GM11168 (cell line): ENCODE measurements at regions not wholly inside any gene's neighbourhood (a gene's known extent, or its start where the extent isn't known, plus 50 kb on each side); places are given as distances from the start of the nearest gene placed in this dataset.
"Not testable (repeated sequence)": the region's sequence is repeated elsewhere in the genome, so short reads cannot be mapped to it uniquely, and the experiment has no call there.

ENCODE experiments used
- in situ Hi-C: fragments of 300-500 bp; cut with MboI; formaldehyde crosslinking; loops from one replicate; pipeline ENCODE4 v1.12.0; 2022; ENCODE audit warnings: low sequenced_read_pairs; ENCODE audit not compliant: unreplicated experiment

DNA sequence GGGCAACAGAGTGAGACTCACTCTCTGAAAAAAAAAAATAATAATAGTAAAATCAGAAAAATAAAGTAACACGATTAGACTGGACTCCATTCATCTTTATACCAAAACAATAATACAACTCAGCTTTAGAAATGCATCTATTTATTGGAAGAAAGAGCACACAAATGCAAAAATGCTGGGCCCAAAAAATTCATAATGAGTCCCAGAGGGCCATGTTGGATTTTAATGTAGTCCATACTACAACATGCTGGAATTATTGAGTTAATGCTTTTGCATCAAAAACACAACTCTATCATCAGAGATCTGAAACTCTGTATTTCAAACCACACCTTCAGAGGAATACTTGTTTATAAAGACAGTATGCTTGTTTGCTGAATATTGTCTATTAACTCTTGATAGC lies 1614.7 kb downstream of the STIM2 start:
- in situ Hi-C loops = no loop called here

DNA sequence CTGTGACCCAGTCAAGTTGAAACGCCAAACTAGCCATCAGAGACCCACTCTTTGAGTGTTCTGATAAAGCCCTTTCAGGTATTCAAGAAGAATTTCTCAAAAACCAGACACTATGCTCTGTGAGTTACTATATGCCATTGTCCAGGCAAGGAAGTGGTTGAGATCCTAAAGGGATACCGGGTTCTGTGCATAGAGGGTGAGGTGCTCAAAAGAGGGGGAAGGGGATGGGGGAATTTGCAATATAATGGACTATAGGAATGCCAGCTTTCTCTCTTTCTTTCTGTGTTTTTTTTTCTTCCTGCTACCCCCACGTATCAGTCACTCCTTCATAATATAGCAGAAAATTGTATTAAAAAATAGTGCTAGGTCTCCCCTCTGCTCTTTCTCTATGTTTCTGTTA lies 1619.0 kb downstream of the STIM2 start:
- in situ Hi-C loops = no loop called here

DNA sequence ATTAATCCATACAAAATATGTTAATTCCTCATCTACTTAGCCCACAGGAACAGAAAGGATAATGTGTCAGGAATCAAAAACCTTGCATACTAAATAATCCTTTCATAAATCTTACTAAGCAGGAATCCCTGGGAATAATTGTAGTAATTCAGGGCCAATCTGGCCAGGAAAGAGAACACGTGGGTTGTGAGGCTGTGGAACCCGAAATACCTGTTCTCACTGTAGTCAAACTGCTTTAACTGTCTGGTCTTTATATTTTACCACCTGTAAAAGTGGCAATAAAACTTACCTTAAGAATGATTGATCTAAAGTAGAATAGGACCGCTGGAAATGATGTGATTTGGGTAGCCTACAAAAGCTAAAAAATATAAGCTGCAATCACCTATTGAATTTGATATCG lies 1620.9 kb downstream of the STIM2 start:
- in situ Hi-C loops = no loop called here

DNA sequence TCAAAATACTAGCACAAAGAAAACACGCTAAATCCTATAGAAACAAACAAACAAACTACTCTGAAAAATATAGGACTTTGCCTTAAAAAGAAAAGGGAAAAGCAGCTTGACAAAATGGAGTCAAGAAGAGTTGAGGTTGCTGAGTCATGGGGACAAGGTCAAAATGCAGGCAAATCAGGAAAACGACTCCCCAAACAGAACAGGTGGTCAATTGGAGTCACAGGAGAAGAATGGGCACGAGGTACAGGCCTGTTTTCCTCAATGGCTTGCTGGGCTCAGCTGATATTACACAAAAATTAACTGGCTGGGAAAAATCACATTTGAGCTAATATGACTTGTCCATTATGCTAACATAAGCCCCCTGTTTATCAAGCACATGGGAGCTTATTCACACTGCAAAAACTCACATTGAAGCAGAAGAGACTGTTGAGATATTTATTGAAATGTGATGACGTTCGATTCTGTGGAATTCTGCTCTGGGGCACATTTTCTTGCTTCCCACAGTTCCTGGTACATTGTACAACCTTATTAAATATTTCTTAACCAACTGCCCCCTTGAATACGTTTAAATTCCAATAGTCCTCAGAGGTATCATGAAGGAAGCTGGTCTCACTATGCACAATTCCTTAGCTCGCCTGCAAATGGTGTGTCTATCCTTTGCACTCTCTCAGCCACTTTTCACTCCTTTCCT lies 1622.1 kb downstream of the STIM2 start:
- in situ Hi-C loops = no loop called here

DNA sequence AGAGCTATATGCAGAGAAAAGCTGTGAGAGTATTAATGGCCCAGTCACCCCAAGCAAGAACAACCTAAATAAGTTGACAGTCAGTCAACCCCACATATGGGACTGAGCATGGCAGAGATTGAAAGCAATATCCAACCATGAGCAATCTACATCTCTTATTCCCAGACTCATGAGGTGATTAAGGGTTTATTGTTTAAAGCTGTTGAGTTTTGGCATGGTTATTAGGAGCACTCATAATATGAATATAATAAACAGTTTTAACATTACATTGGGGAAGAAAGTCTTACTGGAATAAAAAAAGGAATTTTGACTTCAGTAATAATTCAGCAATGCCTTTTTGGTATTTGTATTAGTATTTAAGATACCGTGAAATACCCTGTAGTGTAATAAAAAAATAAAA lies 1627.4 kb downstream of the STIM2 start:
- in situ Hi-C loops = no loop called here

DNA sequence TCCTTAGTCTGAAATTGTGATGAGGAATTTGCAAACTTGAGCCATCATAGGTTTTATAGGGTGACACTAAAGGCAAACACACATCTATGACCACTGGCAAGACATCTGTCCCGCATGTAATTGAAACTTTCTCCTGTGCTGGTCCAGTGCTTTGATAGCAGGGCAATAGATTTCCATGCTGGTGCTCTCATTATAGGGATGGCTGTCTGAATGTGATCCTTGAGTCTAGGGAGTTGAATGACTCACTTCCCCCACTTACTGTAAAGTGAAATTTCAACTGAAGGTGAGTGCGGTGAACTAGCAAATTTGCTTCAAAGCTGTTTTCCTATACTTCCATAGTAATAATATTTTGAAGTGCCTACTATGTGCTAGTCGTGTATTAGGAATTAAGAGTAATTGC lies 1630.0 kb downstream of the STIM2 start:
- in situ Hi-C loops = no loop called here

DNA sequence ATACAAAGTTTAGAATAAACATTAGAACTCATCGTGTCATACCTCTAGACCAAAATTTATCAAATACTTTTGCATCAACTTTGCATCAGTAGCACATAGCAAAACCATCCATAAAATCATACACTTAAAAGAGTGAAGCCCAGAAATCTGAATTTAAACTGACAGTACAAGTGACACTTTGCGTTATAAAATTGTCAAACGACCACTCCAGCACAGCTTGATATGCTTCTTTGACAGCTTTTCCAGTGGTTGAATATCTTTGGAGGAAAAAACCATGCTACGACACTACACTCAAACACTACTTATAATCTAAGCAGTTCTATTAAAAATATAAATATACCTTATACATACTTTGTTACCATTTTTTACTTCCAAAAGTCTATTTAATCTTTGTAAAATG lies 1644.4 kb downstream of the STIM2 start:
- in situ Hi-C loops = no loop called here

DNA sequence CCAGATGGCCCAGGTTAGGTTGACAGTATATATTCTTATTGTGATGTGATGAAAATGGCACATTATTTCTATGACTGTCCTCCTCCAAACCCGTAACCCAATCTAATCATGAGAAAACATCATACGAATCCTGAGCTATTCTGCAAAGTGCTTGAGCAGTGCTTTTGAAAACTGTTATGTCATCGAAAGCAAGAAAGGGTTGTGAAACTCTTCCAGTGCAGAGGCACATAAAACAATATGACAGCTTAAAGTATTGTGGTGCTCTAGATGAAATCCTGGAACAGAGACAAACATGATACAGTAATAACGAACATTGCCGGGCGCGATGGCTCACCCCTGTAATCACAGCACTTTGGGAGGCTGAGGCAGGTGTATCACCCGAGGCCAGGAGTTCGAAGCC lies 1648.0 kb downstream of the STIM2 start:
- in situ Hi-C loops = no loop called here

DNA sequence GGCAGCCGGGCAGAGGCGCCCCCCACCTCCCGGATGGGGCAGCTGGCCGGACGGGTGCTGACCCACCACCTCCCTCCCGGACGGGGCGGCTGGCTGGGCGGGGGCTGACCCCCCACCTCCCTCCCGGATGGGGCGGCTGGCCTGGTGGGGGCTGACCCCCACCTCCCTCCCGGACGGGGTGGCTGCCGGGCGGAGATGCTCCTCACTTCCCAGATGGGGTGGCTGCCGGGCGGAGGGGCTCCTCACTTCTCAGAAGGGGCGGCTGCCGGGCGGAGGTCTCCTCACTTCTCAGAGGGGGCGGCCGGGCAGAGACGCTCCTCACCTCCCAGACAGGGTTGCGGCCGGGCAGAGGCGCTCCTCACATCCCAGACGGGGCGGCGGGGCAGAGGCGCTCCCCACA lies 1654.1 kb downstream of the STIM2 start:
- in situ Hi-C loops = not testable (repeated sequence)

DNA sequence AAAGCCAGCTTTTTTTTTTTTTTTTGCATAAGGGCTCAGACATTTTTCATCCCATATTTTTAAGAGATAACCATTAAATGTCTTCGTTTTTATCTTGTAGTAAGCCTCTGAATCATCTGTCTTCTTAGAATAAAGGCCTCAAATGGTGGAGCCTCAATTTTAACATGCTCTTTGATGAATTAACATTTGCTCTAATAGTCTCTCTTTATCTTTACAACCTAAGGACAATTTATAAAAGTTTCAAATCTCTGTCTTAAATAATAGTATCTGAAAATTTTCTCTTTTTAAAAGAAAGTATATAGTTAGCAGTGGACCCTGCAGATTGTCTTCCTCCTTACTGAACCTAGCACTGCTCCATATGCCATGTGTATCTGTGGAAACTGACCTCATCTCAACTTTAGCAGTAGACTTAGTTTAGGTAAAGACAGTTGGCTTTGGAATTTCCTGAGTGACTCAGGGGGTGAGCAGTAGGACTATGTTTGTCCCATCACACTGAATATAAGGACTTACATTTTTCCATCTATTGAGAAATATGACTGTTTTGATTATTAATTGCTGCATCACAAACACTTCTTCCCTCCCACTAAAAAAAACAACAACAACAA lies 1658.0 kb downstream of the STIM2 start:
- in situ Hi-C loops = no loop called here

DNA sequence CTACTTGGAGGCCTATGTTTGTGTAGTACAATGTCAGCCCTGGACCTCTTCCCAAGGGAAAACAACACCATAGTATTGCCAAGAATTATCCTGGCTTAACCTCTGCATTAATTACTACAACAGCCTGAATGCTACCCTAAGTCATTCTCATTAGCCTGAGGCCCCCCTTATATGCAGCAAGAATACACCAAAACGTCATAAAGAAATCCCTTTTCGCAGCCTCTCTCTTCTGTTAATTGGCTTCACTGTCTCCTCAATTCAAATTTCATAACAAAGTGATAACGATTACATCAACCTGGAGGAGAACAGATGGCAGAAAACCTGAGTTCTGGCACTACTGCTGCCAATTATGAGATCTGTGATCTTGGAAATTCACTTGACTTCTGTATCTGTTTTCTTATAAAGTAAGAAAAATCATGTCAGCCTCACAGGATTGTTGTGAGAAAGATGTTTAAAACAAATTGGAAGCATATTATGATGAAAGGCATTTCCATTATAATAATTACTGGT lies 1663.1 kb downstream of the STIM2 start:
- in situ Hi-C loops = no loop called here

DNA sequence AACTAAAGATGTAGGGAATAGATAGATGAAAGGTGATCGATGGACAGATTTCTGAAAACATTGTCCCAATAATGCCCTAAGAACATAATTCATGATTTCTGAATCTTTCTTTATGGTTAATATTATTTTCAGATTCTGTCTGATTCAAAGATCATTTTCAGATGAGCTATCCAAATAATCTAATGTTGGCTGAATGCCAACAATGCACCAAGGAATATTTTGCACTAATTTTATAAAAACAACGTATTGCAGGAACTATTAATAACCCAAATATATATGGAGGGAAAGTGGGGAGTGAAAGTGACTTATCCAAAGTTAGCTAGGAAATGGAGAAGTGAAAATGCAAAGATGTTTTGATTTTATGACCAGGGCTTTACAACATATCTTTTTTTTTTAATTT lies 1675.5 kb downstream of the STIM2 start:
- in situ Hi-C loops = no loop called here

DNA sequence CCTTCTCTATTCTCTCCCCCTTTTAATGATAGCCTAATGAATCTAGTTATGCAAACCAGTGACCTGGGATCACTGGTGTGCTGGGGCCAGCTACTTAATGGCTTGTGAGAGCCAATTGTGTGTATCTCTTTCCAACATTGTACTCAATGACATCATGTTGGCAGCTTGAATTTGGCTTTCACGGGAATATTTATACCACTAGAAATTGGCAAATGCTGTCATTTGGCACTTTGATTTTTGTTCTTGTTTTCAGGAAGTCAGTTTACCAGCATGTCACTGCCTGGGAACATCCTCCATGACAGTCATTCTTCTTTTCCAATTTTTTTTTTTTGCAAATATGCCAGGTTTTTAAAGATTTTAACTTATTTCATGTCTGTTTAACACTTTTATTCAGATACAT lies 1685.3 kb downstream of the STIM2 start:
- in situ Hi-C loops = no loop called here

DNA sequence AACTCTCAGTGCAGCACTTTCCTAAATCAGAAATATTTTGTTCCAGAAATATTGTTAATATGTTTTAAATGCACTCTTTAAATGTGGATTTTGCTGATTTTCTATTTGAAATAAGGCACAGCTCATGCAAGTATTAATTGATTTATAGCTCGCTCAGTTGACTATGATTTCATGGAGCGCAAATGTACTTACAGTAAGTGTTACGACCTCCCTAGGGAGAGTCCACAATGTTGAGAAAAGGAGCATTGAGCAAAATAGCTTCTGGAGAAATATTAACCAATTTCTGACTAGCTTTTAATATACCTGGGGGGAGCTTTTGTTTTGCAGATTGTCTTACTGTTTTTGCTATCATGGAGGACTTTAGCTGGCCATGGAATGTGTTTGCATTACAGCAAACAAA lies 1687.5 kb downstream of the STIM2 start:
- in situ Hi-C loops = no loop called here

DNA sequence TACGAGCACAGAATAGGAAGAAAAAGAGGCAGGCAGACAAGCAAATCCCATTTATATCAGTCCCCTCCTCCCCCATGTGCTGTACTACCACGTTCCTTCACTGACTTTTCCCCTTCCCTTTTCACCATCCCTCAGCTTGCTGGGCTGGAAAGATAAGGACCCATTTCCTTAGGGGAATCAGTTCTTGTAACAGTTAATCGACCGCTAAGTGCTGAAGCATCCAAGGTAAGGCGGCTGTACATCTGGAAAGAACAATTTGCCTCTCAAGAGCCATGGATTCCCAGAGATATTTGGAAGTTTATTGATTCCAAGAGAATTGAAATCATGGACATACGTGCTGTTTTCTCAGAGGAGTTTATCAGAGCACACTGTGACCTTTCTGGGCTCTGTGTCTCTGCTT lies 1688.0 kb downstream of the STIM2 start:
- in situ Hi-C loops = no loop called here

DNA sequence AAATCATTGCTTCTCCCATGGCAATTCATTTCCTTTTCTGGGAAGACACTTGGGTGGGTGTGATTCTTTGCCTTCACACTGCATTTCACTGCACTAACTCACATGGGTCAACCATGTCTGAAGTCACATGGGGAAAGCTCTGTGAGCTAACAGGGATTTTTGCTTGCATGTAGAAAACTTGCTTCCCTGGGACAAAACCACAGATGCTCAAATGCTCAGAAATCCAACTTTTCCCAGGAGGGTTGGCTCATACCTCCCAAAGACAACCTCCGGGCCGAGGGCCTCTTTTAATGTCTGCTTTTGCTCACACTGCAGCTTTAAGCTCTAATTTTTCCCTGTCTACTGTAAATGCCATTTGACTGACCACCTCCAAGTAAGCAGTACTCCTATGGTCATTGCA lies 1695.2 kb downstream of the STIM2 start:
- in situ Hi-C loops = no loop called here

DNA sequence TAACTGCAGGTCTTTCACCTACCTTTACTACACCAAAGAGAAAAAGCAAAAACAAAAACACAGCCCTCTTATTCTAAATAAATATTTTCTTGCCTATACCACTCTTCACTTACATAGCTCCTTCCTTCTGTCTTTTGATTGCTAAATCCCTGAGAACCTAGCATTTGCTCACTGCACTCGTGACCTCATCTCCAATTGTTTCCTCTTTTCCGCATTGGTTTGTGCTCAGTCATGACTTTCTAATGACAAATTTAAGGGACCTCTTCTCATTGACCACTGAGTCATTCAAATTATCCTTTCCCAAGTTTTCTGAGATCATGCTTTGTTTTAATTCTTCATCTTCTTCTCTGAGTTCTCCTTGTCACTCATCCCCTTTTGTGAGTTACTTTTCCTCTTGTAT lies 1697.1 kb downstream of the STIM2 start:
- in situ Hi-C loops = no loop called here

DNA sequence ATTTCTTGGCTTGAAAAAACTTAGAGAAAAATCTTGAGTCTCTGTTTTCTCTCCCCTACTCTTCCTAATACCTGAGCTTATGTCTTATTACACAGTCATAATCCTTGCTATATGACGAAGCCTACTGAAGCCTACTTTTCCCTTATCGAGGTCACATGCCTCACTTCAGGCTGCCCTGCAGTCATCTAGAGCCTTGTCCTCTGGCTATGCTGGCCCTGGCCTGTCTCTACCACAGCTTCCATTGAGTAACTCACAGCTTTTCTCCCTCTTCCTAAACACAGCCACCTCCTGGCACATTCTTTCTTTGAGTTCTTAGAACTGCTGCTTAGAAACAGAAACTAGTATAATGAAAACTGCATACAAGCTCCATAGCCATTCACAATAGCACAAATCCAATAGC lies 1698.3 kb downstream of the STIM2 start:
- in situ Hi-C loops = no loop called here

DNA sequence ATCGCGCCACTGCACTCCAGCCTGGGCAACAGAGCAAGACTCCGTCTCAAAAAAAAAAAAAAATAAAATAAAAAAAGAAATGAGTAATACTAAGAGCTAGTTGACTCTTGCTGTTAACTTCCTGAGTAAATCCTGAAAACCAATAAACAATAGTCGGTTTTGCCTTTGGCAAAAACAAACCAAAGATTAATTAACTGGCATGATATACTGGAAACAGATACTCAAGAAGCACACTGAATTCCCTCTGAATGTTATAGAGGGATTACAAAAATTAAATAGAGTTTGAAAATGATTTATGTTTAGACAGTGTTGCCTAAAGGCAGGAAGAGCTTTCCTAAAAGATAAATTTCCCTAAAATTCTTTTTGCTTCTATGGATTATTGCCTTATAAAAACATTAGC lies 1702.3 kb downstream of the STIM2 start:
- in situ Hi-C loops = no loop called here

DNA sequence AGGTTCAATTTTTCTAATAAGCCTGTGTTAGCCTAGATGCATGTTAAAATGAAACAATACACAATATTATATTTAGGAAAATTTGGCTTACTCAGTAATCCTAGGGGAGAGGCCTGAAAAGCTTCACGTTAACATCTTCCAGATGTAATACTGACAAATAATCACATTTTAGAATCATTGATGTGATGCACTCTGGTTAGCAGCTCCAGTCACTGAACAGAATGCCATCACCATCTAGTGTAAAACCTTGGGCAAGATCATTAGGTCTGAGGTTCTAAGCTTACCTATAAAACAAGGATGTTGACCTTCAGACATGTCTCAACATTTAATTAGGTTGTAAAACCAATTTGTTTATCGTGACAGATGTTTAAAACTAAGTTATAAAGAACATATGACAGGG lies 1704.8 kb downstream of the STIM2 start:
- in situ Hi-C loops = no loop called here

DNA sequence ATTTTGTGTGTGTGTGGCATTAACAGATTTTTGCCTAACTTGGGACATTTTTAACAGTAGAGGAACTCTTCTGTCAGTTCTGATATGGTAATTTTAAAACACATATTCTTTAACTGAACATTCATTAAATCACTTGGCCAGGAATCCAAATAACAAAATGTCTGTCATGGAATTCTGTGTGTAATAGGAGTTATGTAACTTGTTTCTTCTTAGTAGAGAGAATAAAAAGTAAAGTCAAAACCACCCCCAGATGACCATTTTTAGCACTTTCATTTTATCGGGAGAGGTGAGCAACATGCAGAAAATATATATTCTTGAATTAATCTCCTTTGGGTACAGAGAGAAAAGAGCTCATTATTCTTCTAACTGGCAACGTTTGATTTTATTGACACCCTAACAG lies 1740.3 kb downstream of the STIM2 start:
- in situ Hi-C loops = no loop called here

DNA sequence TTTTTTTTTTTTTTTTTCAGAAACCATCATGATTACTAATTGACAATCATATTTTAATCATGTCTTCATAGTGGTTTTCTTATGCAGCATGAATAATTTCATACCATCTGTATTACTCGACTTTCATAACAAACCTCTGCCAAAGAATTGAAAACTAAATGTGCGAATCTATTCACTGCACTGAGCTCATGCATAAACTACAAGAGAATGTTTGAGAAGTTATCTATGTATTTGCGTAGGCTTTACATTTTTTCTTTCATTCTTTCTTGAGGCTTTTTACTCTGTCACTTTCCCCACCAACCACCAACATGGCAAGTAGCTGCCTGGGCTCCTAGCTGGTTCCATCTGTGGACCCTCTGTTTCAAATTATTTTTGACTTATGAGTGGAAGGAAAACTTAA lies 1761.0 kb downstream of the STIM2 start:
- in situ Hi-C loops = no loop called here
